Stomach (tissue), 4 donors: ENCODE measurements at regions not wholly inside any gene's neighbourhood (a gene's known extent, or its start where the extent isn't known, plus 50 kb on each side); places are given as distances from the start of the nearest gene placed in this dataset.

ENCODE experiments used
- CTCF ChIP-seq, 7 experiments: fragments of 450-650 bp in 4 of 7; fragments of 200-600 bp in 3 of 7; sonication (generic) in 3 of 7; IDR thresholded peaks; one replicate each; pipeline ENCODE4 v1.5.1; 2016 to 2019; ENCODE audit warnings: antibody characterized with exemption in 7 of 7, control low read depth in 2 of 7, mild to moderate bottlenecking in 1 of 7
- POLR2A ChIP-seq, 4 donors: fragments of 450-650 bp; IDR thresholded peaks; one replicate each; pipeline ENCODE4 v1.6.1; 2016; ENCODE audit warnings: antibody characterized with exemption in 4 of 4, control low read depth in 2 of 4, mild to moderate bottlenecking in 1 of 4, moderate library complexity in 1 of 4
- POLR2AphosphoS5 ChIP-seq, 3 donors: sonication (generic); formaldehyde crosslinking; IDR thresholded peaks; one replicate each; pipeline ENCODE4 v1.6.1; 2016; ENCODE audit warnings: antibody characterized with exemption in 3 of 3

GRCh38 chr10:131745591-131745990, 155.2 kb upstream of the PPP2R2D start:
- no peak for TF ChIP-seq POLR2A (IDR thresholded peaks at IDR 0.05)
- no peak for TF ChIP-seq CTCF (IDR thresholded peaks at IDR 0.05)
- no peak for TF ChIP-seq POLR2AphosphoS5 (IDR thresholded peaks at IDR 0.05)
